Duodenal mucosa (tissue), 2 donors: ENCODE measurements at regions not wholly inside any gene's neighbourhood (a gene's known extent, or its start where the extent isn't known, plus 50 kb on each side); places are given as distances from the start of the nearest gene placed in this dataset.

Source experiments
- H3K27ac ChIP-seq: one replicate; pipeline ENCODE4 v1.7.0; 2013; ENCODE audit warnings: low read depth, low read length
- H3K27me3 ChIP-seq, 2 donors: one replicate each; pipeline ENCODE4 v1.7.0; 2013; ENCODE audit warnings: low read length in 2 of 2, control low read depth in 1 of 2; ENCODE audit not compliant: insufficient read depth in 2 of 2, control insufficient read depth in 1 of 2
- H3K36me3 ChIP-seq, 2 donors: one replicate each; pipeline ENCODE4 v1.7.0; 2013; ENCODE audit warnings: low read length in 2 of 2, control low read depth in 1 of 2; ENCODE audit not compliant: insufficient read depth in 2 of 2, control insufficient read depth in 1 of 2
- H3K4me1 ChIP-seq, 2 donors: one replicate each; pipeline ENCODE4 v1.7.0; 2013; ENCODE audit warnings: low read length in 2 of 2, control low read depth in 1 of 2; ENCODE audit not compliant: insufficient read depth in 2 of 2, control insufficient read depth in 1 of 2
- H3K4me3 ChIP-seq, 2 donors: one replicate each; pipeline ENCODE4 v1.7.0; 2013; ENCODE audit warnings: low read length in 2 of 2, low read depth in 1 of 2
- H3K9ac ChIP-seq, 2 donors: one replicate each; pipeline ENCODE4 v1.7.0; 2013; ENCODE audit warnings: low read length in 2 of 2, low read depth in 1 of 2
- H3K9me3 ChIP-seq, 2 donors: one replicate each; pipeline ENCODE4 v1.7.0; 2013; ENCODE audit warnings: low read length in 2 of 2, control low read depth in 1 of 2; ENCODE audit not compliant: control insufficient read depth in 1 of 2

GRCh38 chr10:90354914-90355313 lies 502.9 kb downstream of the HTR7 start:
- Histone ChIP-seq H3K4me3 (no peak overlapping the region), H3K27me3 (no peaks in the 10 kb centered on the region), H3K9me3 (no peaks in the 10 kb centered on the region), H3K36me3 (no peaks in the 10 kb centered on the region), H3K9ac (no peak overlapping the region), H3K4me1 (no peaks in the 10 kb centered on the region), H3K27ac (no peak overlapping the region)

GRCh38 chr10:90363799-90364483 lies 493.9 kb downstream of the HTR7 start:
- Histone ChIP-seq H3K27me3 (no peaks in the 10 kb centered on the region), H3K9me3 (no peaks in the 10 kb centered on the region), H3K4me3 (no peak overlapping the region)

GRCh38 chr10:90372451-90372850 lies 485.4 kb downstream of the HTR7 start:
- Histone ChIP-seq H3K9me3 (no peaks in the 10 kb centered on the region), H3K27ac (no peak overlapping the region), H3K9ac (no peak overlapping the region), H3K4me3 (no peak overlapping the region), H3K27me3 (no peaks in the 10 kb centered on the region), H3K4me1 (no peaks in the 10 kb centered on the region), H3K36me3 (no peaks in the 10 kb centered on the region)

More at GRCh38 chr10:90363799-90364483, 493.9 kb downstream of the HTR7 start:
- no peaks in the 10 kb centered on the region for H3K36me3 ChIP-seq
- H3K27ac ChIP-seq: no peak overlapping the region
- H3K4me1 ChIP-seq: no peaks in the 10 kb centered on the region
- no peak overlapping the region for H3K9ac ChIP-seq

- H3K9me3 ChIP-seq: no peaks in the 10 kb centered on the region
- H3K27me3 ChIP-seq: no peaks in the 10 kb centered on the region
- H3K27ac ChIP-seq: no peak overlapping the region
- H3K36me3 ChIP-seq: no peaks in the 10 kb centered on the region
- H3K4me1 ChIP-seq: no peaks in the 10 kb centered on the region
- H3K4me3 ChIP-seq: no peak overlapping the region
- H3K9ac ChIP-seq: no peak overlapping the region
These were observed 483.9 kb downstream of the HTR7 start for GRCh38 chr10:90373911-90374310.

GRCh38 chr10:90378524-90379076 lies 479.2 kb downstream of the HTR7 start:
- Histone ChIP-seq H3K27ac (no peak overlapping the region), H3K27me3 (no peaks in the 10 kb centered on the region), H3K4me3 (no peak overlapping the region), H3K9me3 (no peaks in the 10 kb centered on the region), H3K4me1 (no peaks in the 10 kb centered on the region), H3K9ac (no peak overlapping the region), H3K36me3 (no peaks in the 10 kb centered on the region)

- Histone ChIP-seq H3K27me3 (no peaks in the 10 kb centered on the region), H3K4me3 (no peak overlapping the region), H3K9ac (no peak overlapping the region), H3K36me3 (no peaks in the 10 kb centered on the region), H3K9me3 (no peaks in the 10 kb centered on the region), H3K4me1 (no peaks in the 10 kb centered on the region), H3K27ac (no peak overlapping the region)
These were observed 476.4 kb downstream of the HTR7 start for GRCh38 chr10:90381468-90381867.

GRCh38 chr10:90389876-90390275 lies 468.0 kb downstream of the HTR7 start:
- Histone ChIP-seq H3K4me1 (no peaks in the 10 kb centered on the region), H3K27me3 (no peaks in the 10 kb centered on the region), H3K27ac (no peak overlapping the region), H3K36me3 (no peaks in the 10 kb centered on the region), H3K9ac (no peak overlapping the region), H3K9me3 (no peaks in the 10 kb centered on the region), H3K4me3 (no peak overlapping the region)

GRCh38 chr10:90394311-90394710 lies 463.5 kb downstream of the HTR7 start:
- H3K4me1 ChIP-seq: no peaks in the 10 kb centered on the region
- H3K9ac ChIP-seq: no peak overlapping the region
- H3K27ac ChIP-seq: no peak overlapping the region
- H3K4me3 ChIP-seq: no peak overlapping the region
- no peaks in the 10 kb centered on the region for H3K36me3 ChIP-seq
- no peaks in the 10 kb centered on the region for H3K27me3 ChIP-seq
- H3K9me3 ChIP-seq: no peaks in the 10 kb centered on the region

GRCh38 chr10:90396721-90397120 lies 461.1 kb downstream of the HTR7 start:
- H3K4me1 ChIP-seq: no peaks in the 10 kb centered on the region
- no peak overlapping the region for H3K4me3 ChIP-seq
- no peaks in the 10 kb centered on the region for H3K27me3 ChIP-seq
- no peak overlapping the region for H3K27ac ChIP-seq
- no peaks in the 10 kb centered on the region for H3K9me3 ChIP-seq
- no peaks in the 10 kb centered on the region for H3K36me3 ChIP-seq
- no peak overlapping the region for H3K9ac ChIP-seq

- Histone ChIP-seq H3K9me3 (no peaks in the 10 kb centered on the region), H3K9ac (no peak overlapping the region), H3K36me3 (no peaks in the 10 kb centered on the region), H3K27me3 (no peaks in the 10 kb centered on the region), H3K27ac (no peak overlapping the region), H3K4me3 (no peak overlapping the region), H3K4me1 (no peaks in the 10 kb centered on the region)
These were observed 459.3 kb downstream of the HTR7 start for GRCh38 chr10:90398566-90398965.
